ENCODE measurements at regions not wholly inside any gene's neighbourhood (a gene's known extent, or its start where the extent isn't known, plus 50 kb on each side); places are given as distances from the start of the nearest gene placed in this dataset.

DNA sequence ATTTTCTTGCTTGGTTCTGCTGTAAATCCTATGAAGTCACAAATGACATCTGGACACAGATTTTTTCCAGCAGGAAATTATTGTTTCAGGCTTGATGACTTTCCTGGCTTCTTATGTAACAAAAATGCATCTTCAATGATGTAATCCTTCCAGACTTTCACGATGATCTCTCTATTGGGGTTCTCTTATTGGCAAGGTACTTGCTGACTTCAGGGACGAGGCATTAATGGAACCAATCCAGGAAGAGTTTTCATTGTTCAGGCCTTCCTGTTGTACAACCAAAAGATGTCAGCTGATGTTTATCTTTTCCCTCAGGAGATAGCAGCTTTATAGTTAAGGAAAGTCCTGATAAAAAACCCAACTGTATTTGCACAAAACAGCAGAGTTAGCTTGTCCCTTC, 118.5 kb upstream of the MMS22L start:
- TF ChIP-seq TAF1 (IDR thresholded peaks at IDR 0.05; ENCODE audit: low read depth, low read length) (no peak), POLR2A (IDR thresholded peaks at IDR 0.05; ENCODE audit: low read depth, low read length) (no peak), POLR2AphosphoS5 (IDR thresholded peaks at IDR 0.05; ENCODE audit: low read depth, low read length) (no peak), POU2F2 (IDR thresholded peaks at IDR 0.05; ENCODE audit: low read depth, low read length) (no peak)
